Esophagus muscularis mucosa (tissue), 3 donors: ENCODE measurements at regions not wholly inside any gene's neighbourhood (a gene's known extent, or its start where the extent isn't known, plus 50 kb on each side); places are given as distances from the start of the nearest gene placed in this dataset.
"Not testable (repeated sequence)": the region's sequence is repeated elsewhere in the genome, so short reads cannot be mapped to it uniquely, and the experiment has no call there.

Experiments
- POLR2AphosphoS5 ChIP-seq, 2 donors: sonication (generic); formaldehyde crosslinking; IDR thresholded peaks; one replicate each; pipeline ENCODE4 v1.6.1; 2017; ENCODE audit warnings: antibody characterized with exemption in 2 of 2
- TF ChIP-seq, protein P1 (sequence below), 3 experiments: fragments of 200-600 bp in 2 of 3; fragments of 450-650 bp in 1 of 3; sonication (generic) in 2 of 3; IDR thresholded peaks; one replicate each; pipeline ENCODE4 v1.5.1; 2017 to 2019; ENCODE audit warnings: antibody characterized with exemption in 3 of 3, mild to moderate bottlenecking in 2 of 3, moderate library complexity in 1 of 3

DNA sequence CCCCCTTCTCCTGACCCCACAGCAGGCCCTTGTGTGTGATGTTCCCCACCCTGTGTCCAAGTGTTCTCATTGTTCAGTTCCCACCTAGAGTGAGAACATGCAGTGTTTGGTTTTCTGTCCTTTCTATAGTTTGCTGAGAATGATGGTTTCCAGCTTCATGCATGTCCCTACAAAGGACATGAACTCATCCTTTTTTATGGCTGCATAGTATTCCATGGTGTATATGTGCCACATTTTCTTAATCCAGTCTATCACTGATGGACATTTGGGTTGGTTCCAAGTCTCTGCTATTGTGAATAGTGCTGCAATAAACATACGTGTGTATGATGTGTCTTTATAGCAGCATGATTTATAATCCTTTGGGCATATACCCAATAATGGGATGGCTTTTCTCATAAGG is 234.2 kb downstream of the NR2F1-AS1 start:
- TF ChIP-seq, protein P1, sequence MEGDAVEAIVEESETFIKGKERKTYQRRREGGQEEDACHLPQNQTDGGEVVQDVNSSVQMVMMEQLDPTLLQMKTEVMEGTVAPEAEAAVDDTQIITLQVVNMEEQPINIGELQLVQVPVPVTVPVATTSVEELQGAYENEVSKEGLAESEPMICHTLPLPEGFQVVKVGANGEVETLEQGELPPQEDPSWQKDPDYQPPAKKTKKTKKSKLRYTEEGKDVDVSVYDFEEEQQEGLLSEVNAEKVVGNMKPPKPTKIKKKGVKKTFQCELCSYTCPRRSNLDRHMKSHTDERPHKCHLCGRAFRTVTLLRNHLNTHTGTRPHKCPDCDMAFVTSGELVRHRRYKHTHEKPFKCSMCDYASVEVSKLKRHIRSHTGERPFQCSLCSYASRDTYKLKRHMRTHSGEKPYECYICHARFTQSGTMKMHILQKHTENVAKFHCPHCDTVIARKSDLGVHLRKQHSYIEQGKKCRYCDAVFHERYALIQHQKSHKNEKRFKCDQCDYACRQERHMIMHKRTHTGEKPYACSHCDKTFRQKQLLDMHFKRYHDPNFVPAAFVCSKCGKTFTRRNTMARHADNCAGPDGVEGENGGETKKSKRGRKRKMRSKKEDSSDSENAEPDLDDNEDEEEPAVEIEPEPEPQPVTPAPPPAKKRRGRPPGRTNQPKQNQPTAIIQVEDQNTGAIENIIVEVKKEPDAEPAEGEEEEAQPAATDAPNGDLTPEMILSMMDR (IDR thresholded peaks at IDR 0.05), result not testable (repeated sequence)
- not testable (repeated sequence) for TF ChIP-seq POLR2AphosphoS5 (IDR thresholded peaks at IDR 0.05)
